HFFc6 (cell line): ENCODE measurements at regions not wholly inside any gene's neighbourhood (a gene's known extent, or its start where the extent isn't known, plus 50 kb on each side); places are given as distances from the start of the nearest gene placed in this dataset.

Experiments used
- DNase-seq: peaks from one replicate; pipeline ENCODE4 v3.0.0-alpha.2; 2018
- H3K27ac Mint-ChIP-seq: 2 replicates; pipeline ENCODE4 v1.8.0; 2020; ENCODE audit warnings: mild to moderate bottlenecking, mixed read lengths
- H3K27me3 Mint-ChIP-seq: 2 replicates; pipeline ENCODE4 v1.8.0; 2021; ENCODE audit warnings: mild to moderate bottlenecking, moderate library complexity, mixed read lengths; ENCODE audit not compliant: insufficient read depth
- H3K36me3 Mint-ChIP-seq: 2 replicates; pipeline ENCODE4 v1.8.0; 2021; ENCODE audit warnings: low read depth, mixed read lengths
- H3K4me1 Mint-ChIP-seq: 2 replicates; pipeline ENCODE4 v1.8.0; 2020; ENCODE audit warnings: low read depth, mixed read lengths
- H3K4me3 Mint-ChIP-seq: 2 replicates; pipeline ENCODE4 v1.8.0; 2020; ENCODE audit warnings: mild to moderate bottlenecking, moderate library complexity, mixed read lengths
- H3K9me3 Mint-ChIP-seq: 2 replicates; pipeline ENCODE4 v1.8.0; 2020; ENCODE audit warnings: mild to moderate bottlenecking, mixed read lengths
- CTCF ChIP-seq: fragments of 200-600 bp; sonication (generic); IDR thresholded peaks from 2 replicates; pipeline ENCODE4 v1.5.0; 2021; ENCODE audit warnings: antibody characterized with exemption, mild to moderate bottlenecking

GRCh38 chr3:22263042-22263441, 512.0 kb upstream of the ZNF385D start:
- DNase-seq = no peak
- Mint-ChIP-seq H3K36me3 (no peaks in the 10 kb centered on the region; the same call in 1 of the 2 replicates), H3K4me1 (no peaks in the 10 kb centered on the region), H3K27me3 (no peaks in the 10 kb centered on the region; the same call in 1 of the 2 replicates), H3K9me3 (peaks cover 20% of the 10 kb centered on the region), H3K4me3 (no peak overlapping the region), H3K27ac (no peak overlapping the region)
- no peak for TF ChIP-seq CTCF

GRCh38 chr3:22265403-22265802, 514.4 kb upstream of the ZNF385D start:
- Mint-ChIP-seq H3K36me3 (no peaks in the 10 kb centered on the region; the same call in 1 of the 2 replicates), H3K27ac (no peak overlapping the region)

GRCh38 chr3:22269831-22270230, 518.8 kb upstream of the ZNF385D start:
- no peaks in the 10 kb centered on the region; the same call in 1 of the 2 replicates for H3K27me3 Mint-ChIP-seq
- H3K4me1 Mint-ChIP-seq = no peaks in the 10 kb centered on the region
- no peaks in the 10 kb centered on the region for H3K36me3 Mint-ChIP-seq
- TF ChIP-seq CTCF = no peak
- H3K4me3 Mint-ChIP-seq = no peak overlapping the region
- DNase-seq = no peak
- H3K27ac Mint-ChIP-seq = no peak overlapping the region
- peaks cover 18% of the 10 kb centered on the region for H3K9me3 Mint-ChIP-seq

More at GRCh38 chr3:22265403-22265802, 514.4 kb upstream of the ZNF385D start:
- no peak for TF ChIP-seq CTCF
- no peak overlapping the region for H3K4me3 Mint-ChIP-seq
- no peaks in the 10 kb centered on the region; the same call in 1 of the 2 replicates for H3K27me3 Mint-ChIP-seq
- no peaks in the 10 kb centered on the region for H3K4me1 Mint-ChIP-seq
- peaks cover 15% of the 10 kb centered on the region for H3K9me3 Mint-ChIP-seq
- no peak for DNase-seq

- DNase-seq = no peak
- H3K9me3 Mint-ChIP-seq = peaks cover 35% of the 10 kb centered on the region
- H3K36me3 Mint-ChIP-seq = no peaks in the 10 kb centered on the region
- H3K4me1 Mint-ChIP-seq = no peaks in the 10 kb centered on the region
- TF ChIP-seq CTCF = no peak
- H3K27me3 Mint-ChIP-seq = no peaks in the 10 kb centered on the region
- H3K4me3 Mint-ChIP-seq = no peak overlapping the region
- no peak overlapping the region for H3K27ac Mint-ChIP-seq
Observed at GRCh38 chr3:22276351-22276750, 525.3 kb upstream of the ZNF385D start.

GRCh38 chr3:22284559-22284958, 533.5 kb upstream of the ZNF385D start:
- H3K4me1 Mint-ChIP-seq = no peaks in the 10 kb centered on the region

More at GRCh38 chr3:22284559-22284958, 533.5 kb upstream of the ZNF385D start:
- peaks cover 42% of the 10 kb centered on the region for H3K9me3 Mint-ChIP-seq
- no peaks in the 10 kb centered on the region; the same call in 1 of the 2 replicates for H3K27me3 Mint-ChIP-seq
- H3K27ac Mint-ChIP-seq = no peak overlapping the region
- H3K36me3 Mint-ChIP-seq = no peaks in the 10 kb centered on the region
- no peak for TF ChIP-seq CTCF
- no peak for DNase-seq
- no peak overlapping the region for H3K4me3 Mint-ChIP-seq
